GM12891 (cell line): ENCODE measurements at regions not wholly inside any gene's neighbourhood (a gene's known extent, or its start where the extent isn't known, plus 50 kb on each side); places are given as distances from the start of the nearest gene placed in this dataset.

Source experiments
- POLR2A ChIP-seq: IDR thresholded peaks from 2 replicates; pipeline ENCODE4 v1.6.1; 2011; ENCODE audit warnings: low read depth, low read length, control low read depth
- POLR2AphosphoS5 ChIP-seq: IDR thresholded peaks from 2 replicates; pipeline ENCODE4 v1.6.1; 2011; ENCODE audit warnings: low read depth, low read length, control low read depth

DNA sequence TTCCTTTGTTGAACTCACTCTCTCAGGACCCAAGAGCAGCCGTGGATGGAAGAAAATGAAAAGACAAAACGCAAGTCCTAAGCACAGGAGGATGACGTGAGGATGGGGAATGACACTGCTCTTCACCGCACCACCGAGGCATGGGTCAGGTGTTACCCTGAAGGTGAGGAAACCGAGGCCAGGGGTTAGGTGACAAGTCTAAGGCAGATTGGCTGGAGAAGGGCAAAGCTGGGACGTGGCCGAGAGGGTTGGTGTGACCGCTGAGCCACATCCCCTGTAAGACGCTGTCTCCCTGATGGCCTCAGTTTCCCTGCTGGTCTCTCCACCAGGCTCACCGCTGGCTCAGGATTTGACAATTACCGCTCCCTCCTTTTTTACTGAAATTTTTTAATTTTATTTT is 284.4 kb downstream of the CTTN start:
- TF ChIP-seq POLR2AphosphoS5: no peak
- no peak for TF ChIP-seq POLR2A
